HG03175 (cell line): ENCODE measurements at regions not wholly inside any gene's neighbourhood (a gene's known extent, or its start where the extent isn't known, plus 50 kb on each side); places are given as distances from the start of the nearest gene placed in this dataset.
"Not testable (repeated sequence)": the region's sequence is repeated elsewhere in the genome, so short reads cannot be mapped to it uniquely, and the experiment has no call there.

Source experiments
- ATAC-seq: cut with Tn5 transposase; IDR thresholded peaks from one replicate; pipeline ENCODE4 v1.9.1; 2021; ENCODE audit warnings: mild to moderate bottlenecking, moderate library complexity; ENCODE audit not compliant: unreplicated experiment

DNA sequence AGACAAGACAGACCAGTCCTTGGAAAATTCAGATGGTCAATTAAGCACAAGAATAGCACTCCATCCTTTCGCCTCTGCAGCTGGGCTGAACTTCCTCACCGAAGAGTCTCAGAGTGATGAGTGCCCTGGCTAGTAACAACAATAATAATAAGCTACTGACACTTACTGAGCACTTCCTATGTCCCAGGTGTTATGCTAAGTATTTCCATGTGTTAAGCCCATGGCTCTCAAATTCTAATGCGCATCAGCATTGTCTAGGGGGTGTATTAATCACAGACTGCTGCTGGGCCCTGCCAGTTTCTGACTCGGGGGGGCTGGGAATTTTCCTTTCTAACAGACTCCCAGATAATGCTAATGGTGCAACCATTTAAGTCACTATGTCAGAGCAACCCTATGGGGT is 118.2 kb upstream of the LRFN2 start:
- no peak for ATAC-seq

DNA sequence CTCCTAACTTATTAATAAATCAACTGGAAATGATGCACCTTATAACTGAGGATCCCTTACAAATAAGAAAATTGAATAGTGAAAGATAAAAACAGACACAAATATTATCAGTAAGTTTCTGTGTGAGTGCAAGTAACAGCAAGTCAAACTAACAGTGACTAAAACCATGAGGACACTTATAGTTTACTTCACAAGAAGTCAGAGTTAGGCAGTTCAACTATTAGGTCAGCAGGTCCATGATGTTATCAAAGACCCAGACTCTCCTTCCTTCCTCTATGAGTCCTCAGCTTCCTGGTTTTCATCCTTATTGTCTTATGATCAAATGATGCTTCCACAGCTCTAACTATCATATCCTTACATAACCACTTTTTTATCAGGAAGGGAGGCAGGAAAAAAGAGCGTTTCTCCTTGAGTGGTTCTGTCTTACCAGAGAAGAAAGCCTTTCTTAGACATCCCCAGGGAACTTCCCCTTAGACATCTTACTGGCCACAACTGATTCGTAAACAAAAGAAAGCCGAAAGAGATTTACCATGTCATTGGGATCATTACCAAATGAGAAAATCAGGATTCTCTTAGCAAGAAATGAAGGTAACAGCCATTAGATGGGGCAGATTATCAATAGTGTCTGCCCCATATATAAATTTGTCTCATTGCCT is 114.3 kb upstream of the LRFN2 start:
- ATAC-seq = no peak

DNA sequence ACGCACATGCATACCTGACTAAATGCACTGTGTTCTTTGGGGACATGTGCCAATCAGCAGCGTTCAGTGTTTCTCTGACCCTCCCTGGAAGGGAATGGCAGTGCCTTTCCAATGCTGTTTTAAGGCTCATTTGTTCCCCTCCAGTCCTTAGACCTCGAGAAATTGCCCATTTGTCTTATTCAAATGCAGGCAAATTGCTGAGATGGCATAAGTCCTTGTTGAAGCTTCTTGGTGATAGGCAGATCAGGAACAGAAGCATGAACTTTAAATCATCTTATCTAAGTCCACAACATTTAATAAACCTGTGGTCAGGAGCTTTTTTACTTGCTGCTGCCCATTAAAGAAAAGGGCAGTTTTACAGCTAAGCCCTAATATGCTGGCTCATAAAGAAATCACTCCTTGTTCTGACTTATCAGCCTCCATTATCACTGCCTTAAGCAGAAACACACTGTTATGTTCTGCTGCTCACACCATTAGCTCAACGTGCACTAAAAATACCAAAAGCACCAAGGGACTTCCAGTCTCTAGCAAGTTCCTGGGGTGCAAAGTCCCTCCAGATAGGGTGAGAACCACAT is 112.9 kb upstream of the LRFN2 start:
- ATAC-seq = no peak

DNA sequence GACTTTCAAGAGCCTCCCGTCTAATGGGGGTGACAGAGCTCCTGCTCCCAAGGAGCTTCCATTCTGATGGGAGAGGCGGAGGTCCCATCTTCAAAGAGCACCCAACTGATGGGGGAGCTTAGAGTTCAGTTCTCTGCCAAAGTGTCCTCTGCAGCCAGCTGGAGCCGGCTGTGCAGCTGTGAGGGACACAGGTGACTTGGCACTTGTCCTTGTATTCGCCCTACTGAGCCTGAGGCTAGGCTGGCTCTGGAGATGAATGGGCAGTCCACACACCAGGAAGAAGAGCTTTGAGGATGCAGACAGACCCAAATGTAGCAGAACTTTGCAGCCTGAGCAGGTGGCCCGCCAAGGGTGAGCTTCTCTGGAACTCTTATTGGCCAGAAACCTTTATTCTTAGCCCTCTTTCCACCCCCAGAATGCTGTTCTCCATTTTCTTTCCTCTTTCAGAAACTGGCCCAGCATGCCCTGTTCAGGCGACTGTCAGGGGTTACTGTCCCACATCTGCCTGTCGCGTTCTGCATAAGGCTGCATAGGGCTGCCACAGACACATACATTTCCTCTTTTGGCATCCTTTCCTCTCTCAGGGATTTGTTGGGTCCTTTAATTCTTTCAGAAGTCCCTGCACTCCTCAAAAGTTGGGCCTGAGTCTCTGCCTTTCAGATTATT is 108.7 kb upstream of the LRFN2 start:
- ATAC-seq = no peak

DNA sequence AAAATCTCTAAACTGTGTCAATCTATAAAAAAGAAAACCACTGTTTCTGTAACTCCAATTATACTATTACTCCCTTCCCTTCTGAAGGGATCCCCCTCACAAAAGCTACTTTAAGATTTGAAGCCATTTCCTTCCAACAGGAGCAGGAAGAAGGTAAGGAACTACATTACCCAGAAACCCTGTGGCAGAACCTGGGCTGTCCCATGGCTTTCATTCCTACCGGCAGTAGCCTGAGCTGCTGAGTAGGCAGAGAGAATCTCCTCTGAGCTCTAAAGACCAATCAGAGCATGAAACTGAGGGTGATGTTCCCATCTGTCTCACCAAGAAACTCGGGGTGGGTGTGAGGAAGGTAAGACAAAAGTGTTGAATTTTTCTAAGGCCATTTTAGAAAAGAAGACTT is 108.0 kb upstream of the LRFN2 start:
- no peak for ATAC-seq

DNA sequence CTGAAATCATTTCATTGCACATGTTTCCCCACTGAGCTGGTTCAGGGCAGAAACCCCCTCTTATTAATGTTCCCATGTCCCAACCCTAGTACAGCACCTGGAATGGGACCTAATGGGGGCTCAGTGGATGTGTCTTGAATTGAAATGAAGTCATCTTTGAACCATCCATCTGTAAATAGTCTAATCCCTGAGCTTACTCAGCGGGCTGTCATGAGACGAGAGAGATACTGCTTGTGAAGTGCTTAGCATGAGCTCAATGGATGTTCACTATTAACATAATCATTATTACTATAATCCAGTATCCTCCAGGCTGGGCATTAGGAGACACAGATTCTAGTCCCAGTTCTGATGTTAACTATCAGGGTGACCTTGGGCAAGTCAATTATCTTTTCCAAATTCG is 106.6 kb upstream of the LRFN2 start:
- no peak for ATAC-seq

DNA sequence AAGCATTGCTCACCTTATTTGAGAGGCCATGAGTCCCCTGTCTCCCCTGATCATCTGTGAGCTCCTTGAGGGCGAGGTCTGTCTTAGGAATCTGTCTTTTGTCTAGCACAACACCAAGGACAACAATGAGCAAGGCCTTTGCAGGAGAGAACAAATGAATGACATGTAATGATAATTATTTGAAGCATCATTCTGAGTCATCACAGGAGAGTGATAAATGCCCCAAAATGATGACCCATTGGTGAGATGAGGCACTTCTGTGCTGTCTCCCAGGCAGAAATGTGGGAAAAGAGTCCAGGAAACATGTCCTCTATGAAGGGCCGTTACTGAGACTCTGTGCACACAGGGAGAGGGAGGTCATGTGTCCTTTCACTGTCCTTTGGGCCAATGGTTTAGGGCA is 105.2 kb upstream of the LRFN2 start:
- ATAC-seq = no peak

DNA sequence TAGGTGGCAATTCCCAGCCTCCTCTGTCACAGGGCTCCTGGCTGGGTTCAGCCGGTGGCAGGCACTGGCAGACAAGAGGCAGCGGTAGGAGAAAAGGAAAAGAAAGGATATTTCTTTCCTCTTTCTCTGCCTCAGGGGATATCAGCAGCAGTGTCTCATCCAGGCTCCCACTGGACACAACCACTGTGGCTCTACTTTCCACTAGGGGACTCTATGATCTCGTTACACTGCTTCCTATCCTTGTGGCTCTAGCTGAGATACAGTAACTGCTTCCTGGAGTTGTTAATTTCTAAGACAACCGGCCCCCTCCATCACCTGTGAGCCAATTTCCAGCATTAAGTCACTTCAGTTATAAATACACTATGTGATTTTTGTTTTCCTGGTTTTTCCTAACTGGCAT is 102.0 kb upstream of the LRFN2 start:
- no peak for ATAC-seq

DNA sequence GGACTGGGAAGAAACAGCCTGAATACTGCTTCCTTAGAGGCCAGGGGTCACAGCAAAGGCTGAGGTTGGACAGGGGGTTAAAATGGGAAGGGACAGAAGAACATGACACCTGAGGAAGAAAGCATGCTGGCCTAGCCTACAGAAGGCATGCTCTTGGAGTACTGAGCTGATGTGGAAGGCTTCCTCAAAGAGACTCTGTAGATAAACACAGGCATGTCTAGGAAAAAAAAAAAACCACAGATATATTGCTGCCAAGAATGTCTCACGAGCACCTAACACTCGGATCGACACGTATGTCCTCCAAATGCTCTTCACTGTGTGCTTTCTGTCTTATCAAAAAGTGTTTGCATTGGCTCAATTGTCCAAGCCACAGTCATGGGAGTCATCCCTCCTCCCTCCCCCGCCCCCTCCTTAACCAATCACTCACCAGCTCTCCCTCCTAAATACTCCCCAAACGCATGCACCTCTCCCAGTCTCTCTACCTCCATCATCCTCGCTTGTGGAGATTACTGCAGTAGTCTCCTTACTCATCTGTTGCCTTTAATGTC is 101.1 kb upstream of the LRFN2 start:
- no peak for ATAC-seq

DNA sequence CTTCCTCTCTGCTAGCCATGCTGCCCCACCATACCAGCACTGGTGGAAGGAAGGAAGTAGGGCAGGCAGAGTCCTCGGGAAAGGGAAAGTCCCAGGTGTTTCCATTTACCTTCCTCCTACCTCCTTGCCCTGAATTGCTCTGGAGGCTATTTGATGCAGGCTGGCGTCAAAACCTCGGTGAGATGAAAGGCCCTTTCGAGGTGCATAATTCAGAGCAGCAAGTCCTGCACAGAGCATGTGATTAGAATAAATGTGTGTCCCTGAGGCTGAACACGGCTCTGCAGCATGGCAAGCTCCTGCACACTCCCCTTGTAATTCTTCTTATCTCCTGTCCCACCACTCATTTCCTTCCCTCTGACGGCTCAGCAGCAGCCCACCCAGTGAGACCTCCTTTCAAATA is 98.7 kb upstream of the LRFN2 start:
- ATAC-seq = no peak

DNA sequence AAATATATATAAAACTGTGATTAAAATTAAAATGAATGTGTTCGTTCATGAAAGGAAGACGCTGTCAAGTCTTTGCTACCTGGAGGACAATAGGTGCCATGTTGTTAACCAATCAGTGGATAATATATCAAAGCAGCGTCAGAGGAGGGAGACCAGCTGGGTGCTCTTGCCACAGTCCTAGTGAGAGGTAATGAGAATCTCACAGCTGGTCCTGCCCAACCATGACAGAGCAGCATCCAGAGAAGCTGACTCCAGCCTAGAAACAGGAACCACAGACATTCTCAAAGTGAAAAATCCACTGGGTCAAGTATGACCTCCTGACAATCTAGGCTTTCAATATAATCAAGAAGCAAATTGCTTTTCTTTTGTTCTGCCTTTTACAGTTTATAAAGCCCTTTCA is 94.5 kb upstream of the LRFN2 start:
- no peak for ATAC-seq

DNA sequence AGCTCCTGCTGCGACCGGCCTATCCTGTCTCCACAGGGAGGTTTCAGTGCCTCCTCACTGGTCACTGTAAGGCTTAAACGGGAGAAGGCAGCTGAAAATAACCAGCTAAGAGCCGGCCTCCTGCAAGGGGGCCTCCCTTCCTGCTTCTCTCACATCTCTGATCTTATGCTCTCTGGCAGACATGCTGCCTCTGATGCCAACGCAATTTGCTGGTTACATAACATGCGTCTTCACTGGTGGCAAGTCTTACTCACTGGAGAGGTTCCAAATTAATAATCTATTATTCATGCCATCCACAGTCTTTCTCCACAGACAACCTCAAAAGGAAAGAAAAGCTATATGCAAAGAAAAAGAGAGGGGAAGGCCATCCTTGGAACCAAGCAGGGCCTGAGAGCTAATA is 91.8 kb upstream of the LRFN2 start:
- ATAC-seq = no peak

DNA sequence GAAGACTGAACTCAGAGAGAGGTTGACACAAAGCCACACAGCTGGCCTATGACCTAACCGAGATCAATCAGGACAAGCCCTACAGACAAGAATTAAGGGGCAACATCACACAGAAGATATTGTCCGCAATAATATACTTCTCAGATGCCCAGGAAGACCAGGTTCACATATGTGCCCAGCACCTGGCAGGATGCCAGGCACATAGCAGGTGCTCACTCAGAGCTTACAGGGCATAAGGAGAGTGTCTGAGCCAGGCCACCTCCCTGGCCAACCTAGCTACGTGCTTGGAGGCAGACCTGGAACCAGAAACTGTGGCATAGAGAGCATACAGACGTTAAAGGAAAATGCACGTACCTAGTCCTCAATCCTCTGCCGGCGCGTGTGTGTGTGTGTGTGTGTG is 87.0 kb upstream of the LRFN2 start:
- no peak for ATAC-seq

DNA sequence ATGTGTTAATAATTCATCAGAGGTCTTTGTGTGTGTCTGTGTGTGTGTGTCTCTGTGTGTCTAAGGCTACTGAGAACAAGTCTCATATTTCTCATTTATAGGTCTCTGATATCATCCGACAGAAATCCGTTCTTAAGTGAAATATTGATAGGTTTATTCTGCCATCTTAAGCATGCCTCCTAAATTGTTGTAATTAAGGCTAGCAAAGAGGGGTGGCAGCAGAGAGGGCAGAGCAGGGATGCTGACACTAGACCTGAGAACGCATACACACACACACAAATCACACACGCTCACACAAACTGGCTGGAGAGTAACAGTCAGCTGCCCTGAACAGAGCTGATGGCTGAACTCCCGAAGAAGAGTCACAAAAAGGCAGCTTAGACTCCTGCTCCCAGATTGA is 84.9 kb upstream of the LRFN2 start:
- ATAC-seq = no peak

DNA sequence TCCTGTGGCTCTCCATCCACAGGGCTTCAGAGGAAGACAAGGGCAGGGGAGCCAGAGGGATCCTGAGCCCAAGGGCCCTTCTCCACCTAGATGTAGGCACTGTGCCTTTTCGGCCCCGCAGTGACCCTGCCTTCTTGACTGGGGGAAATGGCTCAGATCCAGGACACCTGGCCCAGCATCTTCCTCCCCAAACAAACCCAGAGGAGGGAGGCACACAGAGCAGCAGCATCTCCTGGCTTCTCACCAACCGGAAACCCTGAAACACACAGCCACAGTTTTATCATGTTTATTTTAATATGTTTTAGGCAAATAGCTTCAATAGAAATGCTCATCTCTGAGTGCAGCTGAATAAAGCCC is 84.5 kb upstream of the LRFN2 start:
- ATAC-seq = no peak

DNA sequence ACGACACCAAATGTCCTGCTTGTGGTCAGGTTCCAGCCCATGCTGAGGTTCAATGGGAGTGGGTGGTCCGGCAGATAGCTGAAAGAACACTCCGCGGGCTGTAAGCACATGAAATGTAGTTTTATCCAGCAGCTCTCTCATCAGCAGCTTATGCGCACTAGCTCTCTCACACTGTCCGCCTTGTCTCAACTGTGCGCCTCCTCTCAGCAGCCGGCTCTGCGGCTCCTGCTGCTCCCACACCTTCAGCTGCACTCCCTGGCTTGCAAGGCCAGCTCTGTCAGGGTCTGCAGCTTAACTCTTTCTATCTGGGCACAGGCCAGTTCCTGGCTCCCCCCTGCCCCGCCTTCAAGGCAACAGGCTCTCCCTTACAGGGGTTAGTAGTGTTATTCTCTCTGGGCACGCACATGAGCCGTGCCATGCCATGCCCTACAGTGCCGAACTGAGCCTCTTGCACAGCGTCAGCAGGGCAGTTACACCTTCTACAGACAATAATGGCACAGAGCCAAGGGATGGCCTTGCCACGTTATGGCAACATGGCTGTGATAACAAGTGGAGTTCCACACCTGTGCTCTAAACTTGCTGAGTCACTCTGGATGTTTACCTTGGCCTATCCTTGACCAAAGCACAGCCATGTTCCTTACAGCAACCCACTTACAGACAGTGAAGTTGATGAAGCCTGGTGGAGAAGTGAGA is 84.0 kb upstream of the LRFN2 start:
- ATAC-seq = no peak

DNA sequence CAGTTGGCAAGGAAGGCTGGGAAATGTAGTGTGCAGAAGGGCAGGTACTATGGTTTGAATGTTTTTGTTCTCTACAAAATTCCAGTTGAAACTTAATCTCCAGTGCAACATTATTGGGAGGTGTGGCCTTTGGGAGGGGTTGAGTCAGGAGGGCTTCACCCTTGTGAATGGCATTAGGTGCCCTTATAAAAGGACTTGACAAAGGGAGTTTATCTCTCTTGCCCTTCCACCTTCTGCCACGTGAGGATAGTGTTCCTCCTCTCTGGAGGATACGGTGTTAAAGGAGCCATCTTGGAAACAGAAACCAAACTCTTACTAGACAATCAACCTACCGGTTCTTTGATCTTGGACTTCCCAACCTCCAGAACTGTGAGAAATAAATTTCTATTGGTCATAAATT is 82.2 kb upstream of the LRFN2 start:
- ATAC-seq = no peak

DNA sequence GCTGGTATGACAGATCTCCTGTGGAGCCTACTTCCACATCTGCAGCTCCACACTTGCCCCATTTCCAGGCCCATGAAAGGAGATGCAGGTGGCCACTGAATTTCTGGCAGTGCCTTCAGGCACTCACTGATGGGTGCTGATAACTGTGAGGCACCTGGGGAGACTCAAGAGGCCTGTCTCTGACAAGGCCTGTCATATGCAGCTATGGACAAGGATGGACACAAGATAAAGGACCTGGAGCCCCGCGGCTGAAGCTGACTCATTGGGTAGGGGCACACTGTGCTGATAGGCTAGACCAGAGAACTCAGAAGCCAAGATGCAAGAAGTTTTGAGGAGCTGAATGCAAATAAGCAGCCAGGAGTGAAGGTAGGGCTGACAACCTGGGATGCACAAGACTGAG is 81.0 kb upstream of the LRFN2 start:
- no peak for ATAC-seq

DNA sequence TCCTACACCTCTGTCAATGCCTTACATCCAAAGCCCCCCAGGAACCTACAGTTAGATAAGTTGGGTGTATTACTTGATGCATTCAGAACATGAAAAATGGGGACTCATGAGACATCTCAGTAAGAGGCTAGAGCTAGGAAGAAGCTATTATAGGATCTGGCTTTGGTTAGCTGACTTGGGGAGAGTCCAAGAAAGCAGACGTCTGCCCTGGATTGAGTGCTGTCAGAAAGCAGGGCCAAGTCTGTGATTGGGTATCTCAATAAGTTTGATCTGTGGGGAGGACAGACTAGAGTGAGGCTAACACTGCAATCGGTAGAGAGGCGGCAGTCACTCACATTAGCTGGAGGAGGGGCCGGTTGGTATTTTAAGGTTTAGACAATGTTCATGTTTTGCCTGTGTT is 79.4 kb upstream of the LRFN2 start:
- ATAC-seq = no peak

DNA sequence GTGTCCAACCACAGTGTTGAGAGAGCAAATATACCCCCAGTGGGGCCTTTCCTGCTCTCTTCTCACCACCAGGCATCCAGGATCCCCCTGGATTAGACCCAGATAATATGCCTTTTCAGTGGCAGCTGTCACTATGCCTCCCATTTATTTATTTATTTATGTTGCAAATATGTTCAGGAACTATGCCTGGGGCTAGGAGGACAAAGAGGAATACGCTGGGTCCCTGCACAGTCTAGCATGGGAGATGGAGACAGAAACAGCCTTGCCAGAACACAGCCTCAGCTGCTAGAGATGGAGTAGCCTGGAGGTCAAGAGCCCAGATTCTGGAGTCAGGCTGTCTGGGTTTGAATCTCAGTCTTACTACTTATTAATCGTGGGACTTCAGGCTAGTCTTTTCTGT is 74.6 kb upstream of the LRFN2 start:
- no peak for ATAC-seq

DNA sequence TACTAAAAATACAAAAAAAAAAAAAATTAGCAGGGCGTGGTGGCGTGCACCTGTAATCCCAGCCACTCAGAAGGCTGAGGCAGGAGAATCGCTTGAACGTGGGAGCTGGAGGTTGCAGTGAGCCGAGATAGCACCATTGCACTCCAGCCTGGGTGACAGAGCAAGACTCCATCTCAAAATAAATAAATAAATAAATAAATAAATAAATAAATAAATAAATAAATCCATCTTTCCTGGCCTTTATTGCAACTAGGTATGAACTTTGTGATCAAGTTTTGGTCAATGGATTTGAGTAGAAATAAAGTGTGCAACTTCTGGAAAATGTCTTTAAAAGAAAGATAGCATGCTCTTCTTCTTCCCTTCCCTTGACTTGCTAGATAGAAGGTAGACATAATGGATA is 69.6 kb upstream of the LRFN2 start:
- ATAC-seq = not testable (repeated sequence)

DNA sequence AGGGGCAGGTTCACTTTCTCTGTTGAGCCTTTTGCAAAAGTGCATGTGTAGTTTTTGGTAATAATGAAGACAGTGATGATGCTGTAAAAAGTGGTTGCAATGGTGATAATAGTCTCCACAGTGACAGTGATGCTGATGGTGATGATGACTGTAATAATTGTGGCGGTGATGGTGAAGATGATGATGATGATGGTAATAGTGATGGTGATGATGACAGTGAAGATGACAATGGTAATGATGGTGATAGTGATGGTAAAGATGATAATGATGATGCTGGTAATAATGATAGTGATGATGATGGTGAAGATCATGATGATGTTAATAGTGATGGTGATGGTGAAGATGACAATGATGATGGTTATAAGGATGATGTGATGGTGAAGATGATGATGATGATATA is 67.7 kb upstream of the LRFN2 start:
- ATAC-seq = no peak
